ENCODE measurements at regions not wholly inside any gene's neighbourhood (a gene's known extent, or its start where the extent isn't known, plus 50 kb on each side); places are given as distances from the start of the nearest gene placed in this dataset.

DNA sequence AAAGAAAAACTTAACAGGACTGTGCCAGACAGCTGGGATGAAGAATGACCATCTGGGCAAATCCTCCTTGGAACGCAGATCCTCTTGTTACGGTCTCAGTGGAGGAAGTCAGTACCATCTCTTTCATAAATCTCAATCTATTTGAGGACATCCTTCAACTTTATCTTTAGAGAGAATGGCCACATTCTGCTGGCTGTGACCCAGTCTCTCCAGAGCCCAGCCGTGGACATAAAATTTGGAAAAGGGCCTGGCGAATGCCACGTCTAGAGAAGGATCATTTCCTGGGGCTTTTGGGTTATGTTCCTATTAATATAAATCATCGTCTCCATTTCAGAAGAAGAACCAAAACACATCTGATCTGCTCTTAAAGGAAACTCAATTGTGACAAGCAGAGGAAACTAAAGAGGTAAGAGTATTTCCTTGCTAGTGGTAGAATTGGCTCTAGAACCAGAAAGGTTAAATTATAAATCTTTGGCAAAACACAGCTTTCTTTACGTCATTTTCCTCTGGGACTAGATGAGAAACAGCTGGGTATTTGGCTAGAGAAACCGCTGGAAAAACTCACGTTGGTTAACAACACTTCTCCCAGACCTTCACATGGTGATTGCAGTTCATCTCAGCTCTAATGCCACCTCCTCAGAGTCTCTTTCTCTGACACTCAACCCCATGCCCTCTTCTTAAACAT, 164.7 kb downstream of the CHIC2 start:
- no peaks in the 10 kb centered on the region for H3K27me3 ChIP-seq
- intact Hi-C loops (cut with DNase I; ENCODE audit: low total_unique reads), result loop anchor here (10.0 kb wide), 1 partner anchor 325 kb away; the partner anchor contains the start of gene PDGFRA
- H3K4me3 ChIP-seq, result no peak overlapping the region
- TF ChIP-seq, protein P1, sequence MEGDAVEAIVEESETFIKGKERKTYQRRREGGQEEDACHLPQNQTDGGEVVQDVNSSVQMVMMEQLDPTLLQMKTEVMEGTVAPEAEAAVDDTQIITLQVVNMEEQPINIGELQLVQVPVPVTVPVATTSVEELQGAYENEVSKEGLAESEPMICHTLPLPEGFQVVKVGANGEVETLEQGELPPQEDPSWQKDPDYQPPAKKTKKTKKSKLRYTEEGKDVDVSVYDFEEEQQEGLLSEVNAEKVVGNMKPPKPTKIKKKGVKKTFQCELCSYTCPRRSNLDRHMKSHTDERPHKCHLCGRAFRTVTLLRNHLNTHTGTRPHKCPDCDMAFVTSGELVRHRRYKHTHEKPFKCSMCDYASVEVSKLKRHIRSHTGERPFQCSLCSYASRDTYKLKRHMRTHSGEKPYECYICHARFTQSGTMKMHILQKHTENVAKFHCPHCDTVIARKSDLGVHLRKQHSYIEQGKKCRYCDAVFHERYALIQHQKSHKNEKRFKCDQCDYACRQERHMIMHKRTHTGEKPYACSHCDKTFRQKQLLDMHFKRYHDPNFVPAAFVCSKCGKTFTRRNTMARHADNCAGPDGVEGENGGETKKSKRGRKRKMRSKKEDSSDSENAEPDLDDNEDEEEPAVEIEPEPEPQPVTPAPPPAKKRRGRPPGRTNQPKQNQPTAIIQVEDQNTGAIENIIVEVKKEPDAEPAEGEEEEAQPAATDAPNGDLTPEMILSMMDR (IDR thresholded peaks at IDR 0.05), result no peak
- TF ChIP-seq POLR2A (IDR thresholded peaks at IDR 0.05), result no peak
- no peaks in the 10 kb centered on the region for H3K9me3 ChIP-seq
- WGBS, 2 donors, result 43 to 45% methylated on average over 9 of the region's 9 CpGs
- no peak overlapping the region for H3K27ac ChIP-seq
- no peak for DNase-seq
- no peaks in the 10 kb centered on the region for H3K4me1 ChIP-seq
- H3K36me3 ChIP-seq (ENCODE audit: low read depth, missing control alignments), result no peaks in the 10 kb centered on the region

DNA sequence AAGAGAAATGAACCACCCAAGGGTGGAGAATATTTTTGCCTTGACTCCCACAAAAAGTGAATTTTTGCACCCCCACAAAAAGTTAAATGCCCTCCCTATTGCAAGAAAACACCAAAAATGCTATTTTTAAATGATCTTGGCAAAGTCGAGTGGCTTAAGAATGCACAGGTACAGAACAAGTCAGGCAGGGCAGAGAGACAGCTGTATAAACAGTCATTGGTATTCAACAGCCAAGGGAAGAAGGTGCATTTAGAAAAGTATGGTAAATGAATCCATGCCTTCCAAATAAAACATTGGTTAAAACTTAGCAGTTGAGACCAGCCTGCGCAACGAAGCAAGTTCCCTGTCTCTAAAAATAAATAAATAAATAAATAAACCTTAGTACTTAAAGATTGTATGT, 169.3 kb downstream of the CHIC2 start:
- Histone ChIP-seq H3K4me1 (no peaks in the 10 kb centered on the region), H3K36me3 (ENCODE audit: low read depth, missing control alignments) (no peaks in the 10 kb centered on the region), H3K27me3 (no peaks in the 10 kb centered on the region), H3K9me3 (no peaks in the 10 kb centered on the region), H3K4me3 (no peak overlapping the region), H3K27ac (no peak overlapping the region)
- WGBS, 2 donors, result 58 to 66% methylated on average over 3 of the region's 3 CpGs
- intact Hi-C loops (cut with DNase I; ENCODE audit: low total_unique reads), result no loop called here
- TF ChIP-seq, protein P1 (IDR thresholded peaks at IDR 0.05), result no peak
- no peak for TF ChIP-seq POLR2A (IDR thresholded peaks at IDR 0.05)
- no peak for DNase-seq

DNA sequence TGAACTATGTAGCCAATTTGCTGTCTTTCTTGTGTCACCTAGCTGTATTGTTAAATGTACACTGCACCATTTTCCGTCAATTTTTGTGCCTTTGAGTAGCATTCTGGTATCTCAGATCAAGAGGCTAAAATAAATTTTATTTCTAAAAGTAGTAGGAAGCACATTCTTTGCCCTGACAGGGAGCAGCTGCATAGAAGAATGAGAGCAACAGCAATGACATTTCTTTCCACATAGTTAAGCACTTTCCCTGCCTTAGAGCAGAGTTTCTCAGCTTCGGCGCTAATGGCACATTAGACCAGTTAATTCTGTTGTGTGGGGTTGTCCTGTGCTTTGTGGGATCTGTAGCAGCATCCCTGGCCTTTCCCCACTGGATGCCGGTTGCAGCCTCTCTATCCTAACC, 173.9 kb downstream of the CHIC2 start:
- TF ChIP-seq POLR2A (IDR thresholded peaks at IDR 0.05), result no peak
- TF ChIP-seq, protein P1 (IDR thresholded peaks at IDR 0.05), result no peak
- Histone ChIP-seq H3K4me3 (no peak overlapping the region), H3K9me3 (no peaks in the 10 kb centered on the region), H3K4me1 (peaks cover 4% of the 10 kb centered on the region), H3K27ac (no peak overlapping the region), H3K36me3 (ENCODE audit: low read depth, missing control alignments) (no peaks in the 10 kb centered on the region), H3K27me3 (no peaks in the 10 kb centered on the region)
- intact Hi-C loops (cut with DNase I; ENCODE audit: low total_unique reads), result no loop called here
- 61 to 67% methylated on average over 4 of the region's 4 CpGs for WGBS, 2 donors
- DNase-seq, result no peak

DNA sequence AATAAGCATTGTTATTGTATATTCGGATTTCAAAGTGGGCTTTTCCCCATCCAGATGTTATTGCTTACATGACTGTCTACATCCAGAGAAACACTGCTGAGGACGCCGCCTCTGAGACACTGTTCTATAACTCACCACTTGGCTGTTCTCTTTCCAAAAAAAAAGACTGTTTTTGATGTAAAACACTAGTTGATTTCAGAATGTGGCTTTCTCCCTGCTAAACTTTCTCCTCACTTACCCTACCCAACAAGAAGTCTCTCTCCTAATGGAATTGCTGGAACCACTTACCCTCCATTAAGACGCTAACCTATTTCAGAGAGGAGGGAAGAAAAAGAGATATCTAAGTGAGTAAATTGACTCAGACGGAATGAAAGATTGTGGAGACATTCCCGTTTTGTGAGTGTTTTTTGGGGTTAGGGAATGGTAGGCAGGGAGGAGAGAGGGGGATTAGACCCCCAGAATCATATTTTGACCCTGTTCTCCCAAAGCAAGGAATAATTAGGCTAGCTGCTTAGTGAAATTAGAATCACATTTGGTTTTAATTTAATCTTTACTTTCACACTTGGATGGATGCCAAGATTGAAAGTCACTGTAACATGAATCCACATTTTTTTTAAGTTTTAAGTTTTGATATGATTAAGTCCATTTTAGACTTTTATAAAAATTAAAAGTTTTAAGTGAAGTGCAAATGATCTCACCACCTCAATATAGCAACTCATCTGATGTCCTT, 174.9 kb downstream of the CHIC2 start:
- H3K27me3 ChIP-seq, result no peaks in the 10 kb centered on the region
- H3K4me1 ChIP-seq, result peaks cover 4% of the 10 kb centered on the region
- no peak overlapping the region for H3K27ac ChIP-seq
- 71 to 81% methylated on average over 6 of the region's 6 CpGs for WGBS, 2 donors
- no peak for DNase-seq
- H3K36me3 ChIP-seq (ENCODE audit: low read depth, missing control alignments), result no peaks in the 10 kb centered on the region
- H3K9me3 ChIP-seq, result no peaks in the 10 kb centered on the region
- TF ChIP-seq, protein P1 (IDR thresholded peaks at IDR 0.05), result no peak
- TF ChIP-seq POLR2A (IDR thresholded peaks at IDR 0.05), result no peak
- intact Hi-C loops (cut with DNase I; ENCODE audit: low total_unique reads), result no loop called here
- H3K4me3 ChIP-seq, result no peak overlapping the region
